ENCODE measurements at regions not wholly inside any gene's neighbourhood (a gene's known extent, or its start where the extent isn't known, plus 50 kb on each side); places are given as distances from the start of the nearest gene placed in this dataset.

DNA sequence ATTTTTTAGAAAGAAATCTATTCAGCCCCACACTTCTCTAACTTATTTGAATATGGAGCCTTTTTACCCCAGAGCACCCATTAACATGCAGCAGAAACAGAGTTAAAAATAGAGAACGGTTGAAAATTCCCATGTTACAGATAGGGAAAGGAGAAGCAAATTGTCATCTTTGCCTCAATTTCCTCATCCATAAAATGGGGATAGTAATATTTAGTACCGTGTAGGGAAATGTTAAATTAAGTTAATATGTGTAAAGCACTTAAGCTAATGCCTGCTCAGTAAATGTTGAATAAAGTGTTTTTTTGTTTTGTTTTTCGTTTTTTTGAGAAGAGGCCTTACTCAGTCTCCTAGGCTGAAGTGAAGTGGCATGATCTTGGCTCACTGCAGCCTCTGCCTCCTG, 50.3 kb downstream of the NAV1 start:
- DNase-seq (ENCODE audit: low spot score) = no peak

DNA sequence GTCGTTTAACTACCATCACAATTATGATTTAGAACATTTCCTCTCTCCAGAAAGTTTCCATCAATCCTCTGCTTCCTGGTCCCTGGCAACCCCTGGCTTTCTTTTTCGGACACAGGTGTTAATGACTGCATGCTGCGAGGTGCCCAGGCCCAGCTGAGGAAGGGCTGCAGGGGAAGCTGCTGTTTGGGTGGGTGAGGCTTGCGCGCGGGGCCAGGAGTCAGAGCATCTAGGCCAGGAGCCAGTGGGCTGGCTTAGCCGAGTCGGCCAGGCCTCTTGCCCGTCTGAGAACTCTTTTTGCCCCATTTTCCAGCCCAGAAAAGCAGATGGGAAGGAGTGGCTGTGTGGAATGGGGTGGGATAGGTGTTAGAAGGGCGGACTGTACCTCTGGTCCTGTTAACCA, 51.5 kb downstream of the NAV1 start:
- no peak for DNase-seq (ENCODE audit: low spot score)

DNA sequence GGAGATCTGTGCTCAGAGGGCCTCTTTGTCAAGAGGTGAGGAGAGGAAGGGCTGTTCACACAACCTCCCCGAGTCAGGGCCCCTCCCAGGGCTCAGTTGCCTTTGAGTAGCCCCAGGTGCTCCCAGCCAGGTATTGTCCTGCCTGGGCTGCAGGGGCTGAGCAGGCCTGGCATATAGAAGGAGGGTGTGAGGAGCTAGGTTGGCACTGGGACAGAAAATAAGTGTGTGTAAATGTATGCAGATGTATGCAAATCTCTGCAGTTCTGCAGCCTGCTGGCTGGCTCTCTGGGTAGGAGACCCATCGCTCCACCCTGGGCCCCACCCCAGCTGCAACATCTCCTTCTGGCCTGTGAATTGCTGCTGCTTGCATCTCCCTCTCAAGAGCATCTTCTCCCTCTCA, 52.4 kb downstream of the NAV1 start:
- DNase-seq (ENCODE audit: low spot score) = no peak

DNA sequence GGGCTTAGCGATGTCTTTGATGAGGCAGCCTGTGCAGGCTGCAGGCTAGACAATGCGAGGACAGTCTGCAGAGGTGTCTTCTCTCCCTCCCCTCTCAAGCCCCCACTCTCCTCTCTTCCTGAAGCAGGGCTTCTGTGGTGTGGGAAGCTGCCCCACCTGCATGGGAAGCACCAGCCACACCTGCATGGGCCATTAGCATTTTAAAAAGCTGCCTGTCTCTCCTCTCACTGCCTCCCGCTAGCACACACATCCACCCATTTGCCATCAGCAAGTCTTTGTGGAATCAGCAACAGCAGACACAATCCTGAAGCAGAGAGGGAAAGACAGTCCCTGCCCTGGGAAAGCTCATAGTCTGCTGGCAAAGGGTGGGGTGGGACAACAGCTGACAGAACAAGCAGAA, 53.1 kb downstream of the NAV1 start:
- no peak for DNase-seq (ENCODE audit: low spot score)

DNA sequence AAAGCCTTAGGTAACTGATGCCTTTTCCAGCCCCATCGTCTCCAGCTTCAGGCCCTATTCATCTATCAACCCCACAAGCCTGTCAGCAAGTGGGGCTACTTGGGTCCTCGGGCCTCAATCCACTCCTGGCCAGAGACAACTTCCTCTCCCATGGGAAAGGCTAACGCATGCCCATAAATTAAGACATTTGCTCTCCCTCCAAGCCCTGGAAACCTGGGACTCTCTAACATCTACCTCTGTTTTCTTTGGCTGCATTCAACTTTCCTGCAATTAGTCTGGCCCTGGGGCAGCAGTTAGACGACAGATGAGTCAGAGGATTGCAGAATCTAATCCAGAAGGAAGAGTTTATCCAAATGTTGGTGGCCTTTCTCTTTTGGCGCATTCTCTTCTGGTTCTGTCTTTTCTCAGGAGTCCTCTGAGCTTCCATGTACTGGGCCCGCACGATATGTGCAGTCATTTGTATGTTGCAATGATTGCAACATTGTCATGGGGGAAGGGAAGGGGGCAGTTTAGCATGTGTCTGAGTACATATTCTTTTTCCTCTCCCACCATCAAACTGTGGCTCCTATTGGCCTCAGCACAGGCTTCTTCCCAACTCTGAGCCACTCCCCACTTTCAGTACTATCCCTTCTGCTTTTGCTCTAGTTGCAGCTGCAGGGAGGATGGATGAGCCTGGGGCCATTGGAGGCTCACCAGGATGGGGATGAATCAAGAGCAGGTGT, 54.4 kb downstream of the NAV1 start:
- DNase-seq (ENCODE audit: low spot score) = peak; percentile 93

DNA sequence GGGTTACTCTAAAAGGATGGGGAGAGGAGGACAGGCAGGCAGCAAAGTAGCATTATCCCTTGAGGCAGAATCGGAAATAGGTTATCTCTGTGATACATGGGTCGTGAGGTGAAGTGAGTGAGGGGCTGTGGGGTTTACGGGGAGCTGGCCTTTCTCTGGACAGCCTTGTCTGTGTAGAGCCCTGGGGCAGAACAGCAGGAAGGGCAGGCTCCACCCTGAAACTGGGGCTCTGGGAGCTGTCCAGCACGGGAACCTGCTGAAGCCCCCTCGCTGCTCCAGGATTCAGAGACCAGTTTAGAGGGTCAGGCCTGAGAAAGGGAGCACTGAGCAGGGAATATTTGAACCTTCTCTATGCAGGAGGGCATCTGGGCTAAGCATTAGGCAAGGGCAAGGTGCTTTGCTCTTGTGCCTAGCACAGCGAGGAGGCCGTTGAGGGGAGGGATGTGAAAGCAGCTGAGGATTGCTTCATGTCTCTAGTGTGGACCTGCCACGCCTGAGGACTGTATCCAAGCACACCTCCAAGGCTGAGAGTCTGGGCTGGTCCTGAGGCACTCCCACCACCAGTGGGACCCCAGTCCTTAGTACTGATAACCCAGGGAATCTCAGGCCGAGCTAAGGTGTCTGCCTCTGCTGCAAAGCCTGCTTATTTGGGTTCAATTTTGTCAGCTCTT, 55.8 kb downstream of the NAV1 start:
- DNase-seq (ENCODE audit: low spot score) = peak; percentile 57

DNA sequence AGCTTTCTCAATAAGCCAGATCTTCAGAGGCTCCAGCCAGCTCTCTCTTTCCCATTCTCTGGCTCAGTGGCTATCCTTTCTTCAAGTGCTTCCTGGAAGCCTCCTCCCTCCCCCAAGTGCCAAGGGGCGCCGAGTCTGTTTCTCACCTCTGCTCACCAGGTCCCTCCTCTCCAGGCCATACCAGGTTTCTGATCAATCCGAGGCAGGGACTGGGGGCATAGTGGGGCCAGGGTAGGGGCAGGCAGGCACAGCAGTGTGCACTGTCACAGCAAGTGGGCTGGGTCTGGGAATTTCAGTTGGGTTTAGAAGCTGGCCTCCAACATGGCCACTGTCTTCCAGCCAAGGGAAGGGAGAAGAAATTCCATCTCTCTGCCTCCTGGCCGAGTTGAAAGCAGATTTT, 56.5 kb downstream of the NAV1 start:
- DNase-seq (ENCODE audit: low spot score) = no peak

DNA sequence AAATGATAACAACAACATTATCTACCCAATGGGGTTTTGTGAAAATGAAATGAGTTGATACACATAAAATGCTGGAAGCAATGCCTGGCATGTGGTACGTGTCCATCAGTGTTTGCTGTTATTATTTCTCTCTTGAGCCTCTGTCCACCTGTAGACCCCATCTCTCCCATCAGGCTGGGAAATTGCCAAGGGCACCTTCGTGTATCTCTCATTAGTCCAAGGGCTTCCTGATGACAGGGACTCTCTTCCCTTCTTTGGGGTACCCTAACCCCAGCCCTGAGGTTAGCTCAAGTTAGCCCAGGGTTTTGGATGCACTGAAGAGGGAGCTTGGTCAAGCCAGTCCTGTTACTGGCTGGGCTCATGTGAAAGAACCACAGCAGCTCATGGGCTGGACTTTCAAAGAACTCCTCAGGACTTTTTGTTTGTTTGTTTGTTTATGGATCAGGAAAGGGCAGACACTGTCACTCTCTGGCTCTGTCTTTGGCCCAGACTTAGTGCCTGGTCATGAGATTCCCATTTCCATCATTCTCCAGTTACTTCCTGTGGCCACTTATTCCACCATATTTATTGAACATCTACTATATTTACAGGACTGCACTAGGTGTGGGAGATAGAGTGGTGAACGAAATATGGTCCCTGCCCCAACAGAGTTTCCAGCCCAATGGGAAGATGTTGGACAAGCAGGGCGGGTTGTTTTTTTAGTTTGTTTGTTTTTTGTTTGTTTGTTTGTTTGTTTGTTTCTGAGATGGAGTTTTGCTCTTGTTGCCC, 57.4 kb downstream of the NAV1 start:
- no peak for DNase-seq (ENCODE audit: low spot score)

DNA sequence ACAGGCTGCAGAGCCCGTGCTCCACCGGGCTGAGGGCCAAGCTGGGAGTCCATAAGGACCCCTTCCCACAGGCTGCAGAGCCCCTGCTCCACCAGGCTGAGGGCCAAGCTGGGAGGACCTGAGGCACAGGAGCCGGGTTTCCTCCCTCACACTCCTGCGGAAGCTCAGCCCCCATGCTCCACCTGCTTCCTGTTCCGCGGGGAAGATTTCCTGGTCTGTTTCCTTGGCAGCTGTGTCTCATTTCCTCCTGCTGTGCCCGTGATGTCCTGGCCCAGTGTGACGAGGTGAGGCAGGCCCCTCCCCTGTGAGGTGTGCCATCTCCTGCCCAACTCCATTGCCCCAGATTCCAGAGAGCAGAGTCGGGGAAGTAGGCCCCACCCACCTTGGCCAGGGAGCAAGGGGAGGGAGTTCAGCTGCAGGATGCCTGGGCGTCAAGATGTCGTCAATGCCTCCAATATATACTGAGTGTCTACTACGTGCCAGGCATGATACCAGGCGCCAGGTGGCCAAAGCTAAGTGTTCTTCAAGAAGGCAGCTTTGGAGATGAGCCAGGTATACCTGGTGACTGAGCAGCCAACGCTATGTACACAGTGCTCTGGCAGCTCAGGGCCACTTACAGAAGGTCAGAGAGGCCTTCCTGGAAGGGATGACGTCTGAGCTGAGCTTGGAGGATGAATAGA, 58.8 kb downstream of the NAV1 start:
- no peak for DNase-seq (ENCODE audit: low spot score)

DNA sequence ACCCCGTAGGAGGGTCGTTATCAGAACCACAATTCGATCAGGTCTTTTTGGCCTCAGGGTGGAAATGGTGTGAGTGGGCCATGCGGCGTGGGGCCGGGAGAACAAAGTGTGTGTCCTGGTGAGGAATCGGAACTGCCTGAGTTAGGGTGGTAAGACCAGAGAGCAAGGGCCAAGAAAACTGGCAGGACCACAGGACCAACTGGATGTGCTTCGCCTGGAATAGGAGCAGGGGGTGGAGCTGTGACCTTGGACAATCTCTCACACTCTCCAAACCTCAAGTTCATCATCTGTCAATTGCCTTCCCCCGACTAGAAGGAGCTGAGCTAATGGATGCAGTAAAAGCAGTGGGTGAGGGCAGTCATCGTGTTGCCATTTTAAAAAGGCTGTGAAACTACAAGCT, 59.5 kb downstream of the NAV1 start:
- DNase-seq (ENCODE audit: low spot score) = no peak

DNA sequence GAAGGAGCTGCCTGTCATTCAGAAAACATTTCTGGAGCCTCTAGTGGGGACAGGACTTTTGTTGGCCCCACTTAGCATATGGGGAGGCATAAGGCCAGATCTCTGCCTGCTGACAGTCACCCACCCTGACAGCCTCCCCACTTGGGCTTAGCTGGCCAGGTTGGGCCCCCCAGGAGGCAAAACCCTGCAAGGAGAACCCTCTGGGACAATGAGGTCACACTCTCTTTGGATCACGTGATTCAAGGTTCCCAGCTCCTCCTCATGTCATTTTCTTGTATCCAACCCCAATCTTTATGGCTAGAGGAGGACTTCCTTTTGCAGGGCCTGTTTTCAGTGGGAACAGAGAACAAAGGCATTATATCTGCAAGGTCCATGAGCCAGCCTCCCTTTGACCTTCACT, 60.0 kb downstream of the NAV1 start:
- DNase-seq (ENCODE audit: low spot score) = no peak

DNA sequence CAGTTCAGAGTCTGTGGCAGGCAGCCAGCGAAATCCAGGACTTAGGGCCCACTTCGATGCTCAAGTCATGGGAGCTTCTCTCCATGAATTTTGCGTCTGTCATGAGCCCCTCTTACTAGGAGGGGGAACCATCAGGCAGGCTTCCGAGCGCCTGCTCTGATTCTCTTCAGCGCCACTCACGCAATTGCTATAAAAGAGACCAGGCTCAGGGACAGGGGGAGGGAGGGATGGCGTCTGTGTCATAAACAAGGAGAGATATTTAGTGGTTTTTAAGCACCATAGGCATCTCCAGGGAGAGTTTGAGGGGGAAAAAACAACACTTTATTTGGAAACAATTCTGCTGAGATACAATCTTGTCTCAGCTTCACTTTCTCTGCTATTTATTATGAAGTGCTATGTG, 60.6 kb downstream of the NAV1 start:
- no peak for DNase-seq (ENCODE audit: low spot score)

DNA sequence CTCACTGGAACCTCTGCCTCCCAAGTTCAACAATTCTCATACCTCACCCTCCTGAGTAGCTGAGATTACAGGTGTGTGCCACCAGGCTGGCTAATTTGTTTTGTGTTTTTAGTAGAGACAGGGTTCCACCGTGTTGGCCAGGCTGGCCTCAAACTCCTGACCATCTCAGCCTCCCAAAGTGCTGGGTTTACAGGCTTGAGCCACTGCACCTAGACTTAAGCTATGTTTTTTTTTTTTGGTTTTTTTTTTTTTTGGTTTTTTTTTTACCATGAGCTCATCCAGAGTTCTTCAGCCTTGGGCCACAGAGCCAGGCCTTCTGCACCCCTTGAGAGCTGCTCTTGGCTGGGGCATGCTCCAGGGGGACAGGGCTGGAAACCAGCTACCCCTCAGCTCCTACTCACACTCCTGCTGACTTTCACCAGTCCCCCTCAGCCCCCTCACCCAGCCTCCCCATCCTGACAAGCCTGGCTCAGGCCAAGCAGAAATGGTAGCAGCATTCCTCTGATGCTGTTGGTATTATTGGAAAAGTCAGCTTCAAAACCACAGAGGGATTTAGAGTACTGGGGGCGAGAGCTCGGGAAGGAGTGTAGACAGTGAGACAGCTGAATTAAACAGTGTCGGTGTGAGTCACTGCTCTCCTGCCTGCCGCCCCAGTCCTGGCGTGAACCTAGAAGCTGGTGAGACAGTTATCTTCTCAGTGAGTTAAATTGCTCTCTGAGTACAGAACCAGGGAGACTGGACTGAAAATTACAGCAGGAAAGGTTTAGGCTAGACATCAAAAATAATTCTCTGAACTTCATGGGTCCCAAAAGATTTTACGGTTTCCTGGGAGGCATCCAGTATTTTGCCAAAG, 63.7 kb downstream of the NAV1 start:
- DNase-seq (ENCODE audit: low spot score) = peak; percentile 84

DNA sequence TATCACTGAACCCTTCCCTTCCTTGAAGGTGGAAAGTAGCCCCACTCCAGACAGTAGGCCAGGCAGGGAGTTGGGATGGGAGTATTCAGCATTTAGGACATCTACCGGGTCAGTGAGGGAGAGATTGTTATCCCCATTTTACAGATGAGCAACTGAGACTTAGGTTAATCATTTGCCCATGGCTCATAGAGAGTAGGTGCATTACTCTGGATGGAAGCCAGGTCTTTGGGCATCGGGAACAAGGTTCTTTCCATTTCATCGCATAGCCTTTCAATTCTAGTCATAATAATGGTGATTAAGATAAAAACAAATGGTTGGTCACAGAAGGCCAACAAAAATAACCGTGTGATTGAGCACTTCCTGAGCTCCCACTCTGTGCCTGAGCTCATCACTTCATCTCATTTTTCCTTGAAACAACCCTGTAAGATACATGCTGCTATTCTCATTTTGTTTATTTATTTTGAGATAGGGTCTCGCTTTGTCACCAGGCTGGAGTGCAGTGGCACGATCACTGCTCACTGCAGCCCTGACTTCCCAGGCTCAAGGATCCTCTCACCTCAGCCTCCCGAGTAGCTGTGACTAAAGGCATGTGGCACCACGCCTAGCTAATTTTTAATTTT, 64.8 kb downstream of the NAV1 start:
- DNase-seq (ENCODE audit: low spot score) = peak; percentile 38

DNA sequence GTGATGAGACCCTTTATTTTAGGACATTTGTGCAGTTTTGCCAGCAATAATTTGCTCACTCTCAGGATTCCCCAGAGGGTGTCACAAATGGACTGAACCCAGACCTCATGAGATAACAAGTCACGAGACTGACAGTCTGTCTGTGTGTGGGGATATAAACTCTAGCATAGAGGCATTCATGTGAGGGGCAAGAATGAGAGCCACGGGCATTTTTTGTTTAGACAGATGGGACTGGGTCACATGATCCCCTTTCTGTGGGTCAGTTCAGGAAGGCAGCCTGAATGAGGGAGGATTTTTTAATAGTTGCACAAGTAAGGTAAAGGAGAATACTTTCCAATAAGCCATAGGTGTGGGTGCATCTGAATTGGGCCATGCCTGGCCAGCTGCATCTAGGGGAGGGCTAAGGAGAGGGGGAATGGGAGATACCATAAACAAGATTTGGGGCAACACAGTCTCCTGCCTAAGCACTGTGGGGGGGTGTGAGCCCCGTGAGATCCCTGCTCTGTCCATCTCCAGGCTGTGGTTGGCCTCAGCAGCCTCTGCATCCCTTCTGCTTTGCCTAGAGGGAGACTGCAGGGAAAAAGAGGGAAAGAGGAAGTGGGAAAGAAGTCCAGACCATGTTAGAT, 66.6 kb downstream of the NAV1 start:
- DNase-seq (ENCODE audit: low spot score) = peak; percentile 21

DNA sequence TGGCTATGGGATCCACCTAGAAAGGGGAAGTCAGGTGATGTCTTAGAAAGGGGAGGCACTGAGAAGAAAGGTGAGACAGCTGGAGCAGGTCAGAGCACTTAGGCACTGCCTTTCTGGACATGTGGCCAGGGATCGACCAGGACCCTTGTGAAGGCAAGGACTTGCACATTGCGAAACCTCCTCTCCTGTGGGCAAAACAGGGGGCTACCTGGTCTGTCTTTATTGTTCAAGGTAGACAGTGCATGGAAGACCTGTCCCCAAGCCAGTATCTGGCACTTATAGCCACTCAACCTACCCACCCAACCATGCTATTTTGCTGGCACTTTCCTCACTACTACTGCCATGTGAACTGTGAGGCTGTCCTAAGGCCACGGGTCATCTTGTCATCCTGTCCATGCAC, 67.2 kb downstream of the NAV1 start:
- no peak for DNase-seq (ENCODE audit: low spot score)

DNA sequence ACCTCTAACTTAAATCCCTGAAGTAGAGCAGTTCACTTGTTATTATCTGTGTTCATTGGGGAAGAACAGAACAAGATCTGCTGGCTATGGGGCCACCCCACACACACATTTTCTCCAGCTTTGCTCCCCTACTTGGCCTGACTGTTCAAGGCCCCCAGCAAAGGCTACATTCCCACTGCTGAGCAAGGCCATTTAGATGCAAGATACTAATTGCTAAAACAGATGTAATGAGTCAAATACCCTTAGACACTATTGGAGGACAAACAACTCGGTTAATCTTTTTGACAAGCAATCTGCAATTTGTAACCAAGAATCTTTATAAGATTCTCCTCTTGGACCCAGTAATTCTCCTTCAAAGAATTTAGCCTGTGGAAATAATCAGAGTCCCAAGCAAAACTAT, 67.7 kb downstream of the NAV1 start:
- no peak for DNase-seq (ENCODE audit: low spot score)

DNA sequence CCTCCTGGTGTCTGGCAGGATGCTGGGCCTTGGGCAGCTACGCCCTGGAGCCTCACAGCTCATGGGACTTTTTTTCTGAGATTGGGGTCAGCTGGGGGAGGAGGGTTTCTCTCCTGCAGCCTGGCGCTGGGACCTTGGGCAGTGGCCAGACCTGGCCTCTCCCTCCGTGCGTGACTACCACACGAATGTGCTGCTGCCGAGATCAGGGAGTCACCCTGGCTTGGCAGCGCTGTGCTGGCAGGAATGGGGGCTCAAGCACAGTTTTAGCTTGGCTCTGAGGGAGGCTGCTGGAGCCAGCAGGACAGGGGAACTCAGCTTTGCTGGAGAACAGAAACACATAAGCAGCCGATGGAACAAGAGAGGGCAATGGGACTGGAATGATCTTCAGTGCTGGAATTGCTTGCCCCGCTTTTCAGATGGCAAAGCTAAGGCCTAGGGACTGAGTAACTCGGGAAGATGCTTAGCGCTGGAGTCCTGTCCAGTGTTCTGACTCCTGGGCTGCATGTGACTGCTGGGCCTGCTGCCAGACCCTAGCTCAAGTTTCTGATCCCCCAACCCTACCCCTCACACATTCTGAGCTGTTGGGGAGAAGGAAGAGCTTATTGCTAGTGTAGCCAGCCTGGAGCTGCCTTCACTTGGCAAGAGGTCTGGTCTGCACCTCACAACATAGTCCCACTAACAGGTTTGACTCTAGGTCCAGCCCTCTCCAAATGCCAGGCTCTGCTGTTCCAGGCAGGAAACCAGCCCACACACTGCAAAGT, 69.9 kb downstream of the NAV1 start:
- no peak for DNase-seq (ENCODE audit: low spot score)

DNA sequence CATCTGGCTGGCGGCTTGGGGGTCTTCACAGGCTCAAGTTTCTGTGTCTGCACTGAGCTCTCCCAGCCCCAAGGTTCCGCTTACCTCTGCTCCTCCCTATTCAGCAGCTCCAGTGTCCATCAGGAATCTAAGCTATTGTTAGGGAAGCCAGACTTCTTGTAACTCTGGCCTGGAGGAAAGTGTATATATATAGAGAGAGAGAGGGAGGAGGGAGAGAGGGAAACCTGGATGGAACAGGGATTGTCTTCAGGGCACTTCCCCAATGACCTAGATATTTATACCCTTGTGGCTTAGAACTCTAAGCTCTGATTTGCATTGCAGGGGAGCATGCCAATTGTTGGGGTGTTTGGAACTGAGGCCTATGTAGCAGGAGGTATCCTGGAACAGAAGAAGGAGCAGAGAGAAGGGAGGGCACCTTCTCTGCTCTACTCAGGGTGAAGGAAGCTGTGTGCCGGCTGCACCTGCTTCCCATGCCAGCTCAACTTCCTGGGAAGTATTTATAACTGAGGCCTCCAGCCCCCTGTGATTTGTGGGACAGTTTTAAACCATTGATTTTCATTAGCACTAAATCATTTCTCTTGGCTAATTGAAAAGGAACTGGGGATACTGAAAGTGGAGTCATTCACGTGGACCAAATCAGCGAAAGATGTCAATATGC, 70.9 kb downstream of the NAV1 start:
- DNase-seq (ENCODE audit: low spot score) = no peak

DNA sequence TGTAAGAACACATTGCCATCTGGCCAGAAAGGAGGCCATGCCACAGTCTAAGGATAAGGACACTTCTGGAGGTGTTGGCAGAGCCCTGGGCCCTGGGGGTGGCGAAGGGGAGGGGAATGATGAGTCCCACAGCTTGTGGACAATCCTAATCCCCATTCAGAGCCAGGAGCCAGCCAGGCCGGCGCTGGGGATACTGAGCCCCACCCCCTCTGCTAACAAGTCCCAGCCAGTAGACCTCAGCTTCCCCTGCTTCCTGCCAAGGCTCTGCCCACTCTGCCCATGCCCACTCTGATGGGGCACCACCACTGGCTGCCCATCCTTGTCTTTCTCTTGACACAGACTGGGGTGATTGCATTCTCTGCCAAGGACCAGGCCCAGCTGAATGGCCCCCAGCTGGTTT, 71.9 kb downstream of the NAV1 start:
- DNase-seq (ENCODE audit: low spot score) = no peak
